ENCODE measurements at regions not wholly inside any gene's neighbourhood (a gene's known extent, or its start where the extent isn't known, plus 50 kb on each side); places are given as distances from the start of the nearest gene placed in this dataset.
"Not testable (repeated sequence)": the region's sequence is repeated elsewhere in the genome, so short reads cannot be mapped to it uniquely, and the experiment has no call there.

GRCh38 chr3:159280386-159281191, 478.7 kb downstream of the MFSD1 start:
- DNase-seq, result no peak

GRCh38 chr3:159293493-159293892, 491.6 kb downstream of the MFSD1 start:
- DNase-seq, result no peak

GRCh38 chr3:159301961-159302360, 500.1 kb downstream of the MFSD1 start:
- no peak for DNase-seq

- no peak for DNase-seq
Observed at GRCh38 chr3:159305017-159305416, 503.2 kb downstream of the MFSD1 start.

GRCh38 chr3:159316706-159317105, 514.9 kb downstream of the MFSD1 start:
- DNase-seq, result not testable (repeated sequence)

GRCh38 chr3:159319156-159319555, 517.3 kb downstream of the MFSD1 start:
- no peak for DNase-seq

- DNase-seq, result no peak
Observed at GRCh38 chr3:159322322-159322939, 520.6 kb downstream of the MFSD1 start.

GRCh38 chr3:159323848-159324247, 522.0 kb downstream of the MFSD1 start:
- no peak for DNase-seq

- no peak for DNase-seq
Observed at GRCh38 chr3:159326998-159327397, 525.1 kb downstream of the MFSD1 start.

GRCh38 chr3:159332535-159333099, 530.8 kb downstream of the MFSD1 start:
- no peak for DNase-seq

GRCh38 chr3:159339131-159339530, 537.3 kb downstream of the MFSD1 start:
- DNase-seq, result no peak

GRCh38 chr3:159340877-159341500, 539.1 kb downstream of the MFSD1 start:
- no peak for DNase-seq

- DNase-seq, result no peak
Observed at GRCh38 chr3:159346271-159346903, 544.5 kb downstream of the MFSD1 start.

- no peak for DNase-seq
Observed at GRCh38 chr3:159348431-159348830, 546.6 kb downstream of the MFSD1 start.

- DNase-seq, result no peak
Observed at GRCh38 chr3:159356606-159357005, 554.8 kb downstream of the MFSD1 start.

- no peak for DNase-seq
Observed at GRCh38 chr3:159364511-159364910, 562.7 kb downstream of the MFSD1 start.

- no peak for DNase-seq
Observed at GRCh38 chr3:159366476-159366875, 564.6 kb downstream of the MFSD1 start.

GRCh38 chr3:159371961-159372360, 570.1 kb downstream of the MFSD1 start:
- DNase-seq, result no peak

- no peak for DNase-seq
Observed at GRCh38 chr3:159378396-159379194, 576.7 kb downstream of the MFSD1 start.

GRCh38 chr3:159380891-159381290, 579.0 kb downstream of the MFSD1 start:
- DNase-seq, result no peak

GRCh38 chr3:159390656-159391212, 588.9 kb downstream of the MFSD1 start:
- no peak for DNase-seq

GRCh38 chr3:159397683-159398082, 591.0 kb upstream of the IL12A start:
- DNase-seq, result not testable (repeated sequence)

All from CD4-positive, alpha-beta T cell treated with Interleukin-10 for 1 hour (primary cell).